NT2/D1 (cell line): ENCODE measurements at regions not wholly inside any gene's neighbourhood (a gene's known extent, or its start where the extent isn't known, plus 50 kb on each side); places are given as distances from the start of the nearest gene placed in this dataset.
A peak's percentile ranks its signal among the peaks of the same experiment; 100 is the strongest.

Source experiments
- DNase-seq: peaks from one replicate; pipeline ENCODE4 v3.0.0-alpha.2; 2011; ENCODE audit warnings: low read depth, low spot score
- H3K27me3 ChIP-seq: 2 replicates; pipeline ENCODE4 v1.6.0; 2011; ENCODE audit warnings: mild to moderate bottlenecking; ENCODE audit not compliant: insufficient read length, insufficient read depth
- H3K36me3 ChIP-seq: 2 replicates; pipeline ENCODE4 v1.6.1; 2011; ENCODE audit warnings: mild to moderate bottlenecking, low read length, mixed read lengths; ENCODE audit not compliant: insufficient read depth, insufficient read length
- H3K4me1 ChIP-seq: 2 replicates; pipeline ENCODE4 v1.5.1; 2011; ENCODE audit not compliant: insufficient read depth, insufficient read length
- H3K4me3 ChIP-seq: 2 replicates; pipeline ENCODE4 v1.5.1; 2011; ENCODE audit warnings: low read depth; ENCODE audit not compliant: insufficient read length
- H3K9ac ChIP-seq: 2 replicates; pipeline ENCODE4 v1.6.0; 2011; ENCODE audit warnings: low read depth; ENCODE audit not compliant: insufficient read length
- H3K9me3 ChIP-seq: 2 replicates; pipeline ENCODE4 v1.5.1; 2011; ENCODE audit warnings: mild to moderate bottlenecking, low read length; ENCODE audit not compliant: insufficient read depth
- SUZ12 ChIP-seq: IDR thresholded peaks from 2 replicates; pipeline ENCODE4 v1.6.1; 2011; ENCODE audit not compliant: insufficient read length, insufficient read depth; ENCODE audit errors: extremely low read depth
- YY1 ChIP-seq: IDR thresholded peaks from 2 replicates; pipeline ENCODE4 v1.6.1; 2011; ENCODE audit not compliant: insufficient read length, insufficient read depth
- ZNF274 ChIP-seq: IDR thresholded peaks from 2 replicates; pipeline ENCODE4 v1.6.1; 2011; ENCODE audit warnings: mild to moderate bottlenecking, low read depth, low read length

DNA sequence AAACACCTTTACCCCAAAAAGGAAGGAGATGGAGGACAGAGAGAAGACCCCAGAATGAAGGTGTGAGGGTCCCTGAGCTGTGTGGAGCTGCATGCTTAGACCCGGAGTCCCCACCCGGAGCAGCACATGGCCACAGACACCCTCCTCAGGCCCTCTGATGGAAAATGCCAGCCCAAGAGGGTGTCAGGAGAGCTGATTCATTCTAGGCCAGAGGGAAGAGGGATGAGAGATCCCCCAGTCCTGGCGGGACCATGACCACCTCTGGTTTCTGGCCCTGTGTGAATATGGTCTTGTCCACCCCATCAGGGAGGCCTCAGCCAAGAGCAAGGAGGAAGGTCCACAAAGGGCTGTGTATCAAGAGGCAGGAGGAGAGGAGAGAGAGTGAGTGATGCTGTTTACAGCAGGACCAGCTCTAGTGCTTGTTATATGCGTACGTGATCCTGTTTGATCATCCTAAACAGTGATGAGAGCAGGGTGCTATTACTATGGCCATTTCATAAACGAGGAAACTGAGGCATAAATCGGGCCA lies 186.6 kb upstream of the HAAO start:
- Histone ChIP-seq H3K9ac (peak overlapping the region; percentile 17), H3K36me3 (no peaks in the 10 kb centered on the region), H3K9me3 (peaks cover 3% of the 10 kb centered on the region; the same call in 1 of the 2 replicates), H3K27me3 (no peaks in the 10 kb centered on the region), H3K4me1 (peaks cover 9% of the 10 kb centered on the region), H3K4me3 (no peak overlapping the region)
- no peak for DNase-seq
- no peak for TF ChIP-seq SUZ12
- TF ChIP-seq YY1: no peak
- no peak for TF ChIP-seq ZNF274

DNA sequence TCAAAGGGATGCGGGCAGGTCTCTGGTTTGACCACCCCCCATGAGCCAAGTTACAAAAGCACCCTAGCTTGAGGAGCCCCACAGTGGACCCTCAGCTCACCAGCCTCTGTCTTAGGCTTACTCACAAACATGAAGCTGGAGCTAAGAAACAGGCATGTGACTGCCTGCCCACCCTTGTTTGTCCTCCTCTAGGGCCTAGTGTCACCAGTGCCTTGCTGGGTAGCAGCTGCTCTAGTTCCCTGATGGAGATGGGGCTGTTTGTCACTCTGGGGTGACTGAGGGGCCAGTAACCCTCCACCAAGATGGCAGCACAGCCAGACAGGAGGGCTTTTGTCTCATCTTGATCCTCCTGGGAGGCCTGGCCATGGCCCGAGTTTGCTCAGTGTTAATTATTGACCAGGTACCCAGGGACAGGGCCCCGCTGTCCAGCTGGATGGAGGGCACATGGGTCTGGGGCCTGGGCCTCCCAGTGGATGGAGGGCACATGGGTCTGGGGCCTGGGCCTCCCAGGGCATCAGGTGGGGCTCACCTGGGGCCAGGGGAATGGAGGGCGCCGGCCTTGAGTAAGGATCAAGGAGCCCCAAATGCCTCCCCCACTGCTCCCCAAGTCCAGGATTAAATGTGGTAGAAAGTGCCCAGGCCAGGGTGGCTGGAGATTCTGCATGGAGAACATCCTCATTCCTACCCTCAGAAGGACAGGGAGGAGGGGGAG lies 185.9 kb upstream of the HAAO start:
- Histone ChIP-seq H3K27me3 (no peaks in the 10 kb centered on the region), H3K9me3 (peaks cover 3% of the 10 kb centered on the region; the same call in 1 of the 2 replicates), H3K36me3 (no peaks in the 10 kb centered on the region), H3K9ac (no peak overlapping the region), H3K4me1 (peaks cover 9% of the 10 kb centered on the region), H3K4me3 (no peak overlapping the region)
- DNase-seq: no peak
- TF ChIP-seq YY1: no peak
- TF ChIP-seq ZNF274: no peak
- no peak for TF ChIP-seq SUZ12

GRCh38 chr2:42977270-42978174 lies 185.1 kb upstream of the HAAO start:
- H3K9me3 ChIP-seq: peaks cover 3% of the 10 kb centered on the region; the same call in 1 of the 2 replicates
- no peaks in the 10 kb centered on the region for H3K36me3 ChIP-seq
- no peak overlapping the region for H3K4me3 ChIP-seq
- no peak for DNase-seq
- no peaks in the 10 kb centered on the region for H3K27me3 ChIP-seq
- H3K4me1 ChIP-seq: peaks cover 9% of the 10 kb centered on the region
- TF ChIP-seq YY1: no peak
- no peak overlapping the region for H3K9ac ChIP-seq

DNA sequence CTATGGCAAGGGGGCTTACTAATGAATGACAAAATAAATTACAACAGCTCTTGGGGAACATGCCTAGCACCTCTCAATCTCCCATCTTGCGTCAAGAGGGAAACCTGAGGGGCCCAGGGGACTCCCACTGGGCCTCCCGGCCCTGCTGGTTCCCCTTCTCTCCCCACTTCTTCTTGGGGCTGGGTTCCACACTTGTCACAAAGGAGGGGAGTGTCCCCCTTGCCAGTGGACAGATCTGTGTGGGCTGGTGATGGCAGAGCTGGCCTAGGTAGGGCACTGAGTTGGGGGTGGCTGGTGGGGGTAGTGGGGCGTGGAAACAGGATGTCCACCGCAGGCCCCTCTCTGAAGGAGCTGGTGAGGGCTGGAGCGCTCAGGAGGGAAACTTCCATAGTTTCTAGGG lies 184.0 kb upstream of the HAAO start:
- Histone ChIP-seq H3K36me3 (no peaks in the 10 kb centered on the region), H3K9me3 (no peaks in the 10 kb centered on the region), H3K4me1 (peaks cover 9% of the 10 kb centered on the region), H3K9ac (no peak overlapping the region), H3K27me3 (no peaks in the 10 kb centered on the region), H3K4me3 (no peak overlapping the region)
- DNase-seq: no peak
- TF ChIP-seq YY1 (no peak), SUZ12 (no peak), ZNF274 (no peak)

- TF ChIP-seq SUZ12 (no peak), YY1 (no peak), ZNF274 (no peak)
- peak; percentile 59 for DNase-seq
- H3K9me3 ChIP-seq: no peaks in the 10 kb centered on the region
- H3K4me3 ChIP-seq: peak overlapping the region; percentile 11
- no peaks in the 10 kb centered on the region for H3K36me3 ChIP-seq
- H3K4me1 ChIP-seq: peaks cover 9% of the 10 kb centered on the region
- H3K9ac ChIP-seq: peak overlapping the region; percentile 61
- H3K27me3 ChIP-seq: no peaks in the 10 kb centered on the region
These were observed 182.6 kb upstream of the HAAO start for GRCh38 chr2:42974721-42975717.

DNA sequence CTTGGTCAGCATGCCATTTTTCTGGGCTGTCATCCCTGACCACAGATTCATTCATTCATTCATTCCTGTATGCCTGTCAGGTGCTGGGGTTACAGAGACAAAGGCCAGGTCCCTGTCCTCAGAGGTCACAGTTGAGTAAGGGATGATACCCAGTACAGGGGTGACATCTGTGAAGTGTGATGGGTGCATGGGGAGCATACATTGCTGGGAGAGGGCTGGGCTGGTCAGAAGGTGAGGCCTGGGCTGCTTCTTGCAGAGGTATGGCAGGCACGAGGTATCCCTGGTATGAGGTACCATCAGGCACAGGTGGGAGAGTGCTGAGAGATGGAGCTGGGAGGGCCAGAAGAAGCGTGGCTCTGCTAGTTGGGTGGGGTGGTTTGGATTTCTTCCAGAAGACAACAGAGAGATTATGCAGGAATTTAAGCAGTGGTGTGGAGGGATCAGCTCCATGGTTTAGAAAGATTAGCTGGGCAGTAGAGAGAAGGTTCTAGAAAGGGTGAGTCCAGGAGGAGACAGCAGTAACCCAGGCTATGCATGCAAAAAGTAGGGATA lies 181.9 kb upstream of the HAAO start:
- Histone ChIP-seq H3K9me3 (no peaks in the 10 kb centered on the region), H3K36me3 (no peaks in the 10 kb centered on the region), H3K4me3 (no peak overlapping the region), H3K9ac (no peak overlapping the region), H3K4me1 (peaks cover 7% of the 10 kb centered on the region), H3K27me3 (no peaks in the 10 kb centered on the region)
- no peak for TF ChIP-seq SUZ12
- TF ChIP-seq YY1: no peak
- TF ChIP-seq ZNF274: no peak
- no peak for DNase-seq
